Fibroblast of skin of back (primary cell): ENCODE measurements at regions not wholly inside any gene's neighbourhood (a gene's known extent, or its start where the extent isn't known, plus 50 kb on each side); places are given as distances from the start of the nearest gene placed in this dataset.

Source experiments
- DNase-seq: peaks from one replicate; pipeline ENCODE4 v3.0.0-alpha.2; 2013

- DNase-seq: no peak
Measured at GRCh38 chr4:3818371-3818770, 52.2 kb downstream of the ADRA2C start.

GRCh38 chr4:3819210-3819919, 53.2 kb downstream of the ADRA2C start:
- DNase-seq: no peak

GRCh38 chr4:3820016-3820805, 54.0 kb downstream of the ADRA2C start:
- no peak for DNase-seq

GRCh38 chr4:3820806-3821579, 54.8 kb downstream of the ADRA2C start:
- DNase-seq: no peak

- DNase-seq: peak; percentile 4
Measured at GRCh38 chr4:3821580-3822229, 55.5 kb downstream of the ADRA2C start.

- DNase-seq: peak; percentile 26
Measured at GRCh38 chr4:3822230-3822947, 56.2 kb downstream of the ADRA2C start.

GRCh38 chr4:3823496-3824341, 57.5 kb downstream of the ADRA2C start:
- DNase-seq: no peak

- no peak for DNase-seq
Measured at GRCh38 chr4:3824521-3825270, 58.5 kb downstream of the ADRA2C start.

GRCh38 chr4:3825530-3825929, 59.3 kb downstream of the ADRA2C start:
- no peak for DNase-seq

- no peak for DNase-seq
Measured at GRCh38 chr4:3826247-3827172, 60.3 kb downstream of the ADRA2C start.

GRCh38 chr4:3827616-3828492, 61.7 kb downstream of the ADRA2C start:
- peak; percentile 13 for DNase-seq

- DNase-seq: no peak
Measured at GRCh38 chr4:3828546-3828945, 62.4 kb downstream of the ADRA2C start.

GRCh38 chr4:3829211-3829955, 63.2 kb downstream of the ADRA2C start:
- DNase-seq: no peak

GRCh38 chr4:3829956-3830773, 64.0 kb downstream of the ADRA2C start:
- DNase-seq: no peak

- DNase-seq: no peak
Measured at GRCh38 chr4:3830774-3831528, 64.8 kb downstream of the ADRA2C start.
